Skeletal muscle satellite cell (primary cell): ENCODE measurements at regions not wholly inside any gene's neighbourhood (a gene's known extent, or its start where the extent isn't known, plus 50 kb on each side); places are given as distances from the start of the nearest gene placed in this dataset.

ENCODE experiments used
- H3K27me3 ChIP-seq: 2 replicates; pipeline ENCODE4 v1.7.0; 2013; ENCODE audit warnings: low read length; ENCODE audit not compliant: control insufficient read depth, insufficient read depth
- H3K36me3 ChIP-seq: 2 replicates; pipeline ENCODE4 v1.7.0; 2013; ENCODE audit warnings: mild to moderate bottlenecking, control low read depth, low read length; ENCODE audit not compliant: insufficient read depth
- H3K4me1 ChIP-seq: 2 replicates; pipeline ENCODE4 v1.7.0; 2013; ENCODE audit warnings: low read length; ENCODE audit not compliant: control insufficient read depth, insufficient read depth
- H3K4me2 ChIP-seq: 2 replicates; pipeline ENCODE4 v1.7.0; 2013; ENCODE audit warnings: mild to moderate bottlenecking, low read length
- H3K4me3 ChIP-seq: 2 replicates; pipeline ENCODE4 v1.7.0; 2013; ENCODE audit warnings: low read length
- H3K9ac ChIP-seq: 2 replicates; pipeline ENCODE4 v1.7.0; 2013; ENCODE audit warnings: mild to moderate bottlenecking, low read depth, low read length, moderate library complexity
- H3K9me3 ChIP-seq: replicated peaks from 2 replicates; pipeline ENCODE4 v1.7.0; 2013; ENCODE audit warnings: mild to moderate bottlenecking, control low read depth, low read length

- no peak overlapping the region for H3K4me3 ChIP-seq
- H3K9me3 ChIP-seq = no peaks in the 10 kb centered on the region
- H3K27me3 ChIP-seq = no peaks in the 10 kb centered on the region
- no peak overlapping the region for H3K4me2 ChIP-seq
- no peaks in the 10 kb centered on the region for H3K36me3 ChIP-seq
- no peaks in the 10 kb centered on the region for H3K4me1 ChIP-seq
- H3K9ac ChIP-seq = no peak overlapping the region
Observed at GRCh38 chr20:39292193-39292736, 330.1 kb downstream of the DHX35 start.

GRCh38 chr20:39291301-39291700 is 329.2 kb downstream of the DHX35 start:
- no peaks in the 10 kb centered on the region for H3K4me1 ChIP-seq
- H3K9ac ChIP-seq = no peak overlapping the region
- H3K27me3 ChIP-seq = no peaks in the 10 kb centered on the region
- H3K4me3 ChIP-seq = no peak overlapping the region
- H3K4me2 ChIP-seq = no peak overlapping the region
- H3K9me3 ChIP-seq = no peaks in the 10 kb centered on the region
- H3K36me3 ChIP-seq = no peaks in the 10 kb centered on the region

GRCh38 chr20:39290575-39290974 is 328.4 kb downstream of the DHX35 start:
- Histone ChIP-seq H3K27me3 (no peaks in the 10 kb centered on the region), H3K36me3 (no peaks in the 10 kb centered on the region), H3K4me3 (no peak overlapping the region), H3K9ac (no peak overlapping the region), H3K4me2 (no peak overlapping the region), H3K4me1 (no peaks in the 10 kb centered on the region), H3K9me3 (no peaks in the 10 kb centered on the region)

GRCh38 chr20:39289831-39290230 is 327.7 kb downstream of the DHX35 start:
- Histone ChIP-seq H3K36me3 (no peaks in the 10 kb centered on the region), H3K9ac (no peak overlapping the region)

GRCh38 chr20:39289316-39289715 is 327.2 kb downstream of the DHX35 start:
- Histone ChIP-seq H3K4me2 (no peak overlapping the region), H3K27me3 (no peaks in the 10 kb centered on the region), H3K4me1 (no peaks in the 10 kb centered on the region), H3K4me3 (no peak overlapping the region), H3K9me3 (no peaks in the 10 kb centered on the region), H3K36me3 (no peaks in the 10 kb centered on the region), H3K9ac (no peak overlapping the region)

More at GRCh38 chr20:39289831-39290230, 327.7 kb downstream of the DHX35 start:
- Histone ChIP-seq H3K4me2 (no peak overlapping the region), H3K9me3 (no peaks in the 10 kb centered on the region), H3K4me1 (no peaks in the 10 kb centered on the region), H3K27me3 (no peaks in the 10 kb centered on the region), H3K4me3 (no peak overlapping the region)

GRCh38 chr20:39283464-39283863 is 321.3 kb downstream of the DHX35 start:
- Histone ChIP-seq H3K4me3 (no peak overlapping the region), H3K27me3 (no peaks in the 10 kb centered on the region), H3K9ac (no peak overlapping the region), H3K4me2 (no peak overlapping the region), H3K9me3 (no peaks in the 10 kb centered on the region), H3K4me1 (no peaks in the 10 kb centered on the region), H3K36me3 (no peaks in the 10 kb centered on the region)

GRCh38 chr20:39282619-39283092 is 320.5 kb downstream of the DHX35 start:
- no peaks in the 10 kb centered on the region for H3K9me3 ChIP-seq
- no peak overlapping the region for H3K4me3 ChIP-seq
- no peaks in the 10 kb centered on the region for H3K27me3 ChIP-seq
- H3K4me2 ChIP-seq = no peak overlapping the region
- no peaks in the 10 kb centered on the region for H3K36me3 ChIP-seq
- no peaks in the 10 kb centered on the region for H3K4me1 ChIP-seq
- no peak overlapping the region for H3K9ac ChIP-seq

GRCh38 chr20:39280875-39281274 is 318.7 kb downstream of the DHX35 start:
- H3K4me3 ChIP-seq = no peak overlapping the region
- no peaks in the 10 kb centered on the region for H3K36me3 ChIP-seq
- no peak overlapping the region for H3K9ac ChIP-seq
- H3K27me3 ChIP-seq = no peaks in the 10 kb centered on the region
- H3K4me1 ChIP-seq = no peaks in the 10 kb centered on the region
- H3K9me3 ChIP-seq = no peaks in the 10 kb centered on the region
- no peak overlapping the region for H3K4me2 ChIP-seq

GRCh38 chr20:39278230-39278788 is 316.2 kb downstream of the DHX35 start:
- H3K4me3 ChIP-seq = no peak overlapping the region
- H3K27me3 ChIP-seq = no peaks in the 10 kb centered on the region
- no peaks in the 10 kb centered on the region for H3K4me1 ChIP-seq
- H3K36me3 ChIP-seq = no peaks in the 10 kb centered on the region
- no peaks in the 10 kb centered on the region for H3K9me3 ChIP-seq
- no peak overlapping the region for H3K9ac ChIP-seq
- H3K4me2 ChIP-seq = no peak overlapping the region

- Histone ChIP-seq H3K9me3 (no peaks in the 10 kb centered on the region), H3K36me3 (no peaks in the 10 kb centered on the region), H3K4me3 (no peak overlapping the region), H3K4me2 (no peak overlapping the region), H3K9ac (no peak overlapping the region), H3K27me3 (no peaks in the 10 kb centered on the region), H3K4me1 (no peaks in the 10 kb centered on the region)
Observed at GRCh38 chr20:39277185-39277584, 315.0 kb downstream of the DHX35 start.

- Histone ChIP-seq H3K27me3 (no peaks in the 10 kb centered on the region), H3K4me1 (no peaks in the 10 kb centered on the region), H3K4me3 (no peak overlapping the region), H3K36me3 (no peaks in the 10 kb centered on the region), H3K9ac (no peak overlapping the region), H3K4me2 (no peak overlapping the region), H3K9me3 (no peaks in the 10 kb centered on the region)
Observed at GRCh38 chr20:39270837-39271604, 308.9 kb downstream of the DHX35 start.
